HepG2 (cell line): ENCODE measurements at regions not wholly inside any gene's neighbourhood (a gene's known extent, or its start where the extent isn't known, plus 50 kb on each side); places are given as distances from the start of the nearest gene placed in this dataset.

Experiments
- ATAC-seq: fragments of 200-7000 bp; cut with Tn5 transposase; 3 replicates; pipeline ENCODE4 v1.9.1; 2020; ENCODE audit warnings: mild to moderate bottlenecking, moderate library complexity
- BruUV-seq: library from RNA; stranded (reverse); fragments of 400-500 nt; replicated peaks from 2 replicates; lab custom pipeline; 2021; lab: Mats Ljungman, UMichigan
- CTCF ChIA-PET: fragments of 300-600 bp; formaldehyde crosslinking; extraction: SDS; loops from one replicate; lab custom pipeline; 2021; ENCODE audit warnings: low total read pairs, inconsistent platforms, low intra/inter-chr PET ratio; lab: Yijun Ruan, JAX
- POLR2A ChIA-PET: fragments of 350-600 bp; sonication (Branson Sonifier 250); formaldehyde crosslinking; loops from one replicate; lab custom pipeline; 2020; ENCODE audit warnings: antibody characterized with exemption, inconsistent platforms; lab: Yijun Ruan, JAX
- DNase-seq: peaks from one replicate; pipeline ENCODE4 v3.0.0-alpha.2; 2015; ENCODE audit warnings: low spot score
- FAIRE-seq: peaks from 3 replicates; lab custom pipeline; 2011; peaks lifted over from hg19 to GRCh38; lab: Jason Lieb, UNC
- H2AFZ ChIP-seq: one replicate; pipeline ENCODE4 v1.6.1; 2011; ENCODE audit warnings: low read length, inconsistent platforms
- H3K27ac ChIP-seq: fragments of 300-600 bp; 3 replicates; pipeline ENCODE4 v1.8.0; 2011; ENCODE audit warnings: mixed run types, mild to moderate bottlenecking, mixed read lengths, low read length, inconsistent platforms; ENCODE audit not compliant: insufficient read depth; ENCODE audit errors: extremely low read length
- H3K27me3 ChIP-seq, 2 experiments: fragments of 200-600 bp in 1 of 2; 2 replicates in 1 of 2; 3 replicates in 1 of 2; pipeline versions ENCODE4 v1.6.0 to v1.8.0; 2011; ENCODE audit warnings: low read length in 2 of 2, mild to moderate bottlenecking in 2 of 2, moderate library complexity in 2 of 2, inconsistent platforms in 1 of 2; ENCODE audit not compliant: insufficient read depth in 2 of 2, control insufficient read depth in 1 of 2
- H3K36me3 ChIP-seq, 2 experiments: fragments of 200-600 bp in 1 of 2; replicated peaks in 1 of 2; 2 replicates in 1 of 2; 3 replicates in 1 of 2; pipeline versions ENCODE4 v1.5.1 to v1.8.0; 2011; ENCODE audit warnings: low read length in 2 of 2, inconsistent platforms in 1 of 2; ENCODE audit not compliant: insufficient read depth in 2 of 2, control insufficient read depth in 1 of 2
- H3K4me1 ChIP-seq: 2 replicates; pipeline ENCODE4 v1.5.1; 2012; ENCODE audit warnings: low read length, inconsistent platforms; ENCODE audit not compliant: insufficient read depth
- H3K4me2 ChIP-seq: 2 replicates; pipeline ENCODE4 v1.6.0; 2011; ENCODE audit warnings: low read depth, low read length, inconsistent platforms
- H3K4me3 ChIP-seq, 3 experiments: fragments of 200-600 bp in 1 of 3; sonication (generic), shearing (Covaris generic) in 1 of 3; replicated peaks in 1 of 3; 2 replicates each; pipeline ENCODE4 v1.5.1; 2011 to 2016; ENCODE audit warnings: low read length in 3 of 3, inconsistent platforms in 2 of 3, low read depth in 2 of 3, mild to moderate bottlenecking in 2 of 3, control low read depth in 1 of 3, mixed read lengths in 1 of 3; ENCODE audit not compliant: insufficient read depth in 1 of 3
- H3K79me2 ChIP-seq: one replicate; pipeline ENCODE4 v1.6.1; 2011; ENCODE audit warnings: low read length, inconsistent platforms; ENCODE audit not compliant: insufficient read depth
- H3K9ac ChIP-seq: 2 replicates; pipeline ENCODE4 v1.6.0; 2011; ENCODE audit warnings: mild to moderate bottlenecking, low read depth, low read length, inconsistent platforms; ENCODE audit not compliant: insufficient read depth
- H3K9me3 ChIP-seq: 2 replicates; pipeline ENCODE4 v1.5.1; 2012; ENCODE audit warnings: mild to moderate bottlenecking, low read length
- H4K20me1 ChIP-seq: 2 replicates; pipeline ENCODE4 v1.6.0; 2011; ENCODE audit warnings: inconsistent platforms, mild to moderate bottlenecking, low read length, moderate library complexity; ENCODE audit not compliant: insufficient read depth
- HDAC2 ChIP-seq: sonication (generic); formaldehyde crosslinking; IDR thresholded peaks from 2 replicates; pipeline ENCODE4 v1.4.0; 2020; ENCODE audit warnings: missing genetic modification reagents
- HHEX ChIP-seq: IDR thresholded peaks from 2 replicates; pipeline ENCODE4 v1.6.1; 2016; ENCODE audit warnings: control low read depth
- HNRNPK ChIP-seq: fragments of 200-400 bp; formaldehyde crosslinking; IDR thresholded peaks from 2 replicates; pipeline ENCODE4 v1.6.1; 2018; ENCODE audit warnings: low read length, low read depth, moderate library complexity, mild to moderate bottlenecking; ENCODE audit not compliant: poor library complexity, severe bottlenecking
- HNRNPUL1 ChIP-seq: fragments of 200-400 bp; formaldehyde crosslinking; IDR thresholded peaks from 2 replicates; pipeline ENCODE4 v1.6.1; 2017; ENCODE audit warnings: low read depth, mild to moderate bottlenecking, low read length, moderate library complexity
- JUNB ChIP-seq: sonication (generic); formaldehyde crosslinking; IDR thresholded peaks from 2 replicates; pipeline ENCODE4 v1.8.0; 2022; ENCODE audit warnings: missing genetic modification reagents, mild to moderate bottlenecking, borderline replicate concordance
- KAT2B ChIP-seq: fragments of 150-350 bp; IDR thresholded peaks from 2 replicates; pipeline ENCODE4 v1.6.1; 2014; ENCODE audit warnings: low read depth, low read length, borderline replicate concordance
- KLF13 ChIP-seq: sonication (generic); formaldehyde crosslinking; IDR thresholded peaks from 2 replicates; pipeline ENCODE4 v1.4.0; 2020; ENCODE audit warnings: mild to moderate bottlenecking, missing genetic modification reagents
- XBP1 ChIP-seq: sonication (generic); formaldehyde crosslinking; IDR thresholded peaks from 2 replicates; pipeline ENCODE4 v1.5.0; 2020; ENCODE audit warnings: missing genetic modification reagents
- ZNF589 ChIP-seq: sonication (generic); formaldehyde crosslinking; conservative IDR thresholded peaks from 2 replicates; pipeline ENCODE4 v1.8.0; 2022; ENCODE audit warnings: mild to moderate bottlenecking, moderate library complexity, missing genetic modification reagents
- ZNF619 ChIP-seq: sonication (generic); formaldehyde crosslinking; IDR thresholded peaks from 2 replicates; pipeline ENCODE4 v1.4.0; 2020; ENCODE audit warnings: mild to moderate bottlenecking, missing genetic modification reagents
- WGBS: methylation state at CpG from one replicate; pipeline ENCODE4 v1.1.6; 2017; ENCODE audit warnings: low lambda C conversion rate; 5-methylcytosine and 5-hydroxymethylcytosine counted together
- in situ Hi-C: cut with HindIII; loops from 2 replicates; pipeline ENCODE4 v1.10.0; 2017; ENCODE audit warnings: low pct_unique_long_range_greater_than_20kb; ENCODE audit not compliant: extremely low pct_ligation_motif_present
- intact Hi-C: fragments of 100-400 bp; cut with micrococcal nuclease; formaldehyde crosslinking; loops from one replicate; pipeline ENCODE4 v1.10.0; 2022; ENCODE audit not compliant: unreplicated experiment

DNA sequence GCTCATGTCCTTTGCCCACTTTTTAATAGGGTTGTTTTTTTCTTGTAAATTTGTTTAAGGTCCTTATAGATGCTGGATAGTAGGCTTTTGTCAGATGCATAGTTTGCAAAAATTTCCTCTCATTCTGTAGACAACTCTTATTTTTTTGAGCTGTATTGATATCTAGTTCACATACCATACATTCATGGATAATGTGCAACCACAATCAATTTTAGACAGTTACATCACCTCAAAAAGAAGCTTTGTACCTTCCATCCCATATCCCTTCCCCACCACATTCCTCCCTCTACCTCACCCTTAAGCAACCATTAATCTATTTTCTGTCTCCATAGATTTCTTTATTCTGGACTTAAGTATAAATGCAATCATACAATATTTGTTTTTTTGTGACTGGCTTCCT lies 98.4 kb downstream of the PTCSC3 start:
- DNase-seq, result no peak
- H3K4me3 ChIP-seq, result no peak overlapping the region
- H3K36me3 ChIP-seq, result no peaks in the 10 kb centered on the region
- no TSS peak for BruUV-seq
- POLR2A ChIA-PET, result no interaction called here
- H3K4me2 ChIP-seq, result no peak overlapping the region
- ATAC-seq, result no peak
- H3K27ac ChIP-seq, result no peak overlapping the region
- no peak overlapping the region for H3K9ac ChIP-seq
- peaks cover 2 to 4% of the 10 kb centered on the region in 2 experiments; a peak in 1 of 5 replicates for H3K27me3 ChIP-seq
- peak; percentile 91 for TF ChIP-seq HNRNPK
- no peak for TF ChIP-seq KLF13 (CRISPR knock-in tag)
- TF ChIP-seq HNRNPUL1, result no peak
- TF ChIP-seq XBP1, result no peak
- H3K9me3 ChIP-seq, result no peaks in the 10 kb centered on the region
- FAIRE-seq, result no peak
- H4K20me1 ChIP-seq, result no peaks in the 10 kb centered on the region
- CTCF ChIA-PET, result no interaction called here
- in situ Hi-C loops (loop anchor here (10.0 kb wide), 1 partner anchor 447 kb away; the partner anchor contains the start of gene NKX2-1), intact Hi-C loops (no loop called here)
- no peaks in the 10 kb centered on the region for H3K79me2 ChIP-seq
- no peak overlapping the region for H2AFZ ChIP-seq
- H3K4me1 ChIP-seq, result no peaks in the 10 kb centered on the region

DNA sequence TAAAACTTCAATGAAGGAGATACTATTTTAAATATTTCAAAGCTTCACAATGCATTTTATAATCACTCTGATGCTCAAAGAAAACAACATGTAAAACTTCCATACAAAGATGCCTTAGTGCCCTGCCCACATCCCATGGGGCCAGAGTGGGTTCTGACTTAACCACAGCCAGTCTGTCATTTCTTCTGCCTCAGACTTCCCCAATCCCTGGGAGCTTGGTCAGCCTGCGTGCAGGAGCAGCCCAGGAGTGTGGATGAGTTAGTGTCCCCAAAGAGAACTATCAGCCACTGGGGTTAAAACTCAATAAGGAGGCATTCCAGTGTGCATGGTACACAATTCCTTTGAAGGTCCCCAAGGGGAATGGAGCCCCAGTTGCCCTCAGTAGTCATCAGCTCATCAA lies 100.3 kb downstream of the PTCSC3 start:
- H4K20me1 ChIP-seq, result no peaks in the 10 kb centered on the region
- H3K4me2 ChIP-seq, result no peak overlapping the region
- POLR2A ChIA-PET, result no interaction called here
- CTCF ChIA-PET, result no interaction called here
- no peaks in the 10 kb centered on the region for H3K9me3 ChIP-seq
- WGBS, result 11% methylated on average over 1 of the region's 1 CpG
- no peaks in the 10 kb centered on the region for H3K4me1 ChIP-seq
- no TSS peak for BruUV-seq
- peaks cover 2 to 4% of the 10 kb centered on the region in 2 experiments; a peak in 1 of 5 replicates for H3K27me3 ChIP-seq
- no peak overlapping the region for H3K9ac ChIP-seq
- H3K4me3 ChIP-seq, result no peak overlapping the region
- FAIRE-seq (no peak), ATAC-seq (peak; percentile 55), DNase-seq (no peak)
- H3K27ac ChIP-seq, result no peak overlapping the region
- TF ChIP-seq HDAC2, result no peak
- TF ChIP-seq JUNB (CRISPR knock-in tag), result no peak
- TF ChIP-seq ZNF619 (CRISPR knock-in tag), result no peak
- no peak for TF ChIP-seq ZNF589
- no peak for TF ChIP-seq HHEX (CRISPR knock-in tag)
- no peak for TF ChIP-seq KAT2B
- H3K79me2 ChIP-seq, result no peaks in the 10 kb centered on the region
- no peaks in the 10 kb centered on the region for H3K36me3 ChIP-seq
- in situ Hi-C loops, result loop anchor here (10.0 kb wide), 1 partner anchor 449 kb away; the partner anchor contains the start of gene NKX2-1
- no peak overlapping the region for H2AFZ ChIP-seq
- intact Hi-C loops, result no loop called here
